Upper lobe of left lung (tissue), 4 donors: ENCODE measurements at regions not wholly inside any gene's neighbourhood (a gene's known extent, or its start where the extent isn't known, plus 50 kb on each side); places are given as distances from the start of the nearest gene placed in this dataset.

ENCODE experiments used
- EP300 ChIP-seq, 4 donors: sonication (generic); formaldehyde crosslinking; IDR thresholded peaks; one replicate each; pipeline ENCODE4 v1.5.1; 2017; ENCODE audit warnings: antibody characterized with exemption in 4 of 4, control low read depth in 2 of 4
- POLR2A ChIP-seq, 4 donors: fragments of 450-650 bp; IDR thresholded peaks; one replicate each; pipeline ENCODE4 v1.5.1; 2016 to 2017; ENCODE audit warnings: antibody characterized with exemption in 4 of 4, mild to moderate bottlenecking in 2 of 4
- POLR2AphosphoS5 ChIP-seq, 2 donors: sonication (generic); formaldehyde crosslinking; IDR thresholded peaks; one replicate each; pipeline ENCODE4 v1.5.1; 2017; ENCODE audit warnings: antibody characterized with exemption in 2 of 2
- TF ChIP-seq, protein P1 (sequence below), 6 experiments: fragments of 450-650 bp in 4 of 6; fragments of 200-600 bp in 2 of 6; sonication (generic) in 2 of 6; IDR thresholded peaks; one replicate each; pipeline ENCODE4 v1.5.1; 2016 to 2019; ENCODE audit warnings: antibody characterized with exemption in 6 of 6

DNA sequence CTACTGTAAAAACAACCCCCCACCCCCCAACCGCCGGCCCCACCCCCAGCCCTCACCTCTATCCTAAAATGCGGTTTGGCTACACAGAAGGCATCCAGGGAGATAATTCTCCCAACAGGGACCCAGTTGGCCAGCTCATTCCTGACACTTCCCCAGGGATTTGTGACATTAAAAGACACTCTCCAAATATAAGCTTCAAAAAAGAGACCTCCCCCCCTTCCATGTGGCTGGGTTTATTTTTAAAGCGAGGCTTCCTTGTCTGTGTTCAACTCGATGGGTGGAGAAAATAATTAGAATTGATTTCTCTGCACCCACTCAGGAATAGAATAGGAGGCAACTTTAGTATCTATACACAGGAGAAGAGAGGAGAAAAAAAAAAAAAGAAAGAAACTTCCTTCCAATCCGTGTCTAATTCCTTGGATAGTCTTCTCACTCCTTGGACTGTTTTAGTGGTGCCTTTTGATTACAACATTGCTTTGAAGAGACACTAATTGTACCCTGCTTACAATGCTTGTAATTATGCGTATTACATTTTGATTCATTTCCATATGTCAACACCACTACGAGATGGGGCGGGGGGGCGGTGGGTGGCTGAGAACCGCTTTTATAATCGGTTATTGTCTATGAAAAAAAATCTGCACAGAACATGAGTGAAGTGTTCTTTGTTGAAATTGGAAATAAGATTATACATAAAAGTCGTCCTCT is 500.4 kb downstream of the MIAT start:
- TF ChIP-seq, protein P1, sequence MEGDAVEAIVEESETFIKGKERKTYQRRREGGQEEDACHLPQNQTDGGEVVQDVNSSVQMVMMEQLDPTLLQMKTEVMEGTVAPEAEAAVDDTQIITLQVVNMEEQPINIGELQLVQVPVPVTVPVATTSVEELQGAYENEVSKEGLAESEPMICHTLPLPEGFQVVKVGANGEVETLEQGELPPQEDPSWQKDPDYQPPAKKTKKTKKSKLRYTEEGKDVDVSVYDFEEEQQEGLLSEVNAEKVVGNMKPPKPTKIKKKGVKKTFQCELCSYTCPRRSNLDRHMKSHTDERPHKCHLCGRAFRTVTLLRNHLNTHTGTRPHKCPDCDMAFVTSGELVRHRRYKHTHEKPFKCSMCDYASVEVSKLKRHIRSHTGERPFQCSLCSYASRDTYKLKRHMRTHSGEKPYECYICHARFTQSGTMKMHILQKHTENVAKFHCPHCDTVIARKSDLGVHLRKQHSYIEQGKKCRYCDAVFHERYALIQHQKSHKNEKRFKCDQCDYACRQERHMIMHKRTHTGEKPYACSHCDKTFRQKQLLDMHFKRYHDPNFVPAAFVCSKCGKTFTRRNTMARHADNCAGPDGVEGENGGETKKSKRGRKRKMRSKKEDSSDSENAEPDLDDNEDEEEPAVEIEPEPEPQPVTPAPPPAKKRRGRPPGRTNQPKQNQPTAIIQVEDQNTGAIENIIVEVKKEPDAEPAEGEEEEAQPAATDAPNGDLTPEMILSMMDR (IDR thresholded peaks at IDR 0.05): no peak
- TF ChIP-seq POLR2A (IDR thresholded peaks at IDR 0.05) (no peak), POLR2AphosphoS5 (IDR thresholded peaks at IDR 0.05) (no peak), EP300 (IDR thresholded peaks at IDR 0.05) (no peak)
